AG04450 (cell line): ENCODE measurements at regions not wholly inside any gene's neighbourhood (a gene's known extent, or its start where the extent isn't known, plus 50 kb on each side); places are given as distances from the start of the nearest gene placed in this dataset.

Source experiments
- CTCF ChIA-PET: fragments of 300-600, 350-600 bp; formaldehyde crosslinking; extraction: SDS; loops from one replicate; lab custom pipeline; 2022; ENCODE audit warnings: antibody characterized with exemption, inconsistent platforms; lab: Charles Lee
- POLR2A ChIA-PET: fragments of 350-600 bp; formaldehyde crosslinking; extraction: SDS; loops from one replicate; lab custom pipeline; 2021; ENCODE audit warnings: antibody characterized with exemption, inconsistent platforms; lab: Yijun Ruan, JAX
- DNase-seq: peaks from one replicate; pipeline ENCODE4 v3.0.0-alpha.2; 2011; ENCODE audit warnings: low read depth, low spot score
- H3K27ac ChIP-seq: one replicate; pipeline ENCODE4 v1.5.1; 2012; ENCODE audit warnings: low read depth, low read length, control low read depth
- H3K27me3 ChIP-seq: one replicate; pipeline ENCODE4 v1.6.0; 2012; ENCODE audit warnings: low read length; ENCODE audit not compliant: control insufficient read depth, insufficient read depth
- H3K4me3 ChIP-seq: 2 replicates; pipeline ENCODE4 v1.5.1; 2011; ENCODE audit warnings: mild to moderate bottlenecking, low read depth, low read length, control low read depth
- H3K9me3 ChIP-seq: 2 replicates; pipeline ENCODE4 v1.5.1; 2012; ENCODE audit warnings: low read length; ENCODE audit not compliant: control insufficient read depth, insufficient read depth
- TF ChIP-seq, protein P1 (sequence below): IDR thresholded peaks from 2 replicates; pipeline ENCODE4 v1.5.1; 2011; ENCODE audit warnings: low read depth, low read length, control low read depth, inconsistent platforms

DNA sequence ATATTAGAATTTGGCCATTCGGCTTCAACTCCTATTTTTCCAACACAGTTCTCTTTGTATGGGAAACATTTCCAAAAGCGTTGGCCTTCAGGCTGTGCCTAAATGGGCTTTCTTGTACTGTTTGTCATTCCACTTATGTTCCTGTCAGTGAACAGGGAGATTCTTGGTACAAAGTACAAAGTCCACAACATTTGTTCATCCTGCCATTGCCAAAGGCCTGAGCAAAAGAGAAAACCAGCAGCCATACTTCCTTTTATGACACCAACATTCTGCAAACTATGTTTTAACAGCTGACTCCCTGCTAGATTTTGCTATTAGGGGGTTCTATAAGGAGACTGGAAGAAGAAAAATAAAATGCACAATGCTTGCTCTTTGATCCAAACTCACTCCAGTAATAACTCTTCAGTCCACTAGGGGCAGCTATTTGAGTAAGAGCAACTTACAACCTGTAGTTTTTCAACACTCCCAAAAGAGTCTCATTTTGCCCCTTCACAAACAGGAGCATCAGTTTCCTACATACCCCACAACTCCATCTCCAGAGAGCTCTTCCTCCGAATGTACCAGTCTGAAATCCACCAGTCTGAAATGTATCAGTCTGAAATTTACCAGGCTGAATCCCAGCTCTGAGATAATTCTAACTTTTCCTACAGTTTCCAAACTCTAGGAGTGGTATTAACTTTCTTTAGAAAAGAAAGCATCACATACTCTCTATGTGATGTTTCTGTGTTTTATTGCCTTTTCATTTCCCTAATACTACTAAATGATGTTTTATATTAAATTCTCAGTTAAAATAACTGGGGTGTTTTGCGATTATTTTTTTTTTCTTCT is 693.8 kb downstream of the DNAH5 start:
- TF ChIP-seq, protein P1, sequence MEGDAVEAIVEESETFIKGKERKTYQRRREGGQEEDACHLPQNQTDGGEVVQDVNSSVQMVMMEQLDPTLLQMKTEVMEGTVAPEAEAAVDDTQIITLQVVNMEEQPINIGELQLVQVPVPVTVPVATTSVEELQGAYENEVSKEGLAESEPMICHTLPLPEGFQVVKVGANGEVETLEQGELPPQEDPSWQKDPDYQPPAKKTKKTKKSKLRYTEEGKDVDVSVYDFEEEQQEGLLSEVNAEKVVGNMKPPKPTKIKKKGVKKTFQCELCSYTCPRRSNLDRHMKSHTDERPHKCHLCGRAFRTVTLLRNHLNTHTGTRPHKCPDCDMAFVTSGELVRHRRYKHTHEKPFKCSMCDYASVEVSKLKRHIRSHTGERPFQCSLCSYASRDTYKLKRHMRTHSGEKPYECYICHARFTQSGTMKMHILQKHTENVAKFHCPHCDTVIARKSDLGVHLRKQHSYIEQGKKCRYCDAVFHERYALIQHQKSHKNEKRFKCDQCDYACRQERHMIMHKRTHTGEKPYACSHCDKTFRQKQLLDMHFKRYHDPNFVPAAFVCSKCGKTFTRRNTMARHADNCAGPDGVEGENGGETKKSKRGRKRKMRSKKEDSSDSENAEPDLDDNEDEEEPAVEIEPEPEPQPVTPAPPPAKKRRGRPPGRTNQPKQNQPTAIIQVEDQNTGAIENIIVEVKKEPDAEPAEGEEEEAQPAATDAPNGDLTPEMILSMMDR, result peak; percentile 38
- no peak for DNase-seq
- no peak overlapping the region for H3K4me3 ChIP-seq
- ChIA-PET CTCF (interaction anchor here (0.6 to 1.5 kb wide), 2 partner anchors 22 to 80 kb away, joined by 3 read pairs; no protein-coding TSS in a partner anchor), POLR2A (no interaction called here)
- no peak overlapping the region for H3K27ac ChIP-seq
- peaks cover 5% of the 10 kb centered on the region; the same call in 1 of the 2 replicates for H3K9me3 ChIP-seq
- H3K27me3 ChIP-seq, result no peaks in the 10 kb centered on the region

GRCh38 chr5:13249854-13250253 is 694.6 kb downstream of the DNAH5 start:
- peaks cover 5% of the 10 kb centered on the region; the same call in 1 of the 2 replicates for H3K9me3 ChIP-seq
- no peak for DNase-seq
- ChIA-PET CTCF (no interaction called here), POLR2A (no interaction called here)
- no peak overlapping the region for H3K27ac ChIP-seq
- H3K4me3 ChIP-seq, result no peak overlapping the region
- TF ChIP-seq, protein P1, result no peak
- H3K27me3 ChIP-seq, result no peaks in the 10 kb centered on the region

- no peak for DNase-seq
- POLR2A ChIA-PET, result no interaction called here
- Histone ChIP-seq H3K4me3 (no peak overlapping the region), H3K9me3 (peaks cover 12% of the 10 kb centered on the region), H3K27me3 (no peaks in the 10 kb centered on the region), H3K27ac (no peak overlapping the region)
- TF ChIP-seq, protein P1, result no peak
- CTCF ChIA-PET, result interaction anchor here (0.5 kb wide), 1 partner anchor 231 kb away, joined by 3 read pairs; no protein-coding TSS in a partner anchor
Measured at GRCh38 chr5:13248253-13248652, 696.2 kb downstream of the DNAH5 start.

DNA sequence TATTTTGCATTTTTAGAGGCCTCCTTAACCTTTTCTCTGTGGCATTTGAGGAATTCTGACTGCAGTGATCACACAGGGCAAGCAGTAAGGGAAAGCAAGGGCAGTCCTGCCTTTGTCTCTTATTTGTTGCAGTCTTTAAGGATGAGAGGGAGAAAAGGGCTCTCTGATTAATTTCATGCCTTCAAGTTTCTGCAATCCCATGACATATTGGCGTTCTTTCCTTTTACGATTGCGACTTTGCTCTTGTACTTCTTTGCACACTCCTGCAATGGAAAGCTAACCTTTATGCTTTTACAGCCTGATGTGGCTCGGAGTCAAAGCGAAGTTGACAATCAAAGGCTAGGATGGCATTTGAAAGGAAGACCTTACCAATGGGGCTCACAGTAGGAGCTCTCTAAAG is 698.4 kb downstream of the DNAH5 start:
- H3K27ac ChIP-seq, result no peak overlapping the region
- no peaks in the 10 kb centered on the region for H3K27me3 ChIP-seq
- TF ChIP-seq, protein P1, result no peak
- DNase-seq, result no peak
- POLR2A ChIA-PET, result no interaction called here
- CTCF ChIA-PET, result no interaction called here
- H3K4me3 ChIP-seq, result no peak overlapping the region
- peaks cover 9% of the 10 kb centered on the region for H3K9me3 ChIP-seq

DNA sequence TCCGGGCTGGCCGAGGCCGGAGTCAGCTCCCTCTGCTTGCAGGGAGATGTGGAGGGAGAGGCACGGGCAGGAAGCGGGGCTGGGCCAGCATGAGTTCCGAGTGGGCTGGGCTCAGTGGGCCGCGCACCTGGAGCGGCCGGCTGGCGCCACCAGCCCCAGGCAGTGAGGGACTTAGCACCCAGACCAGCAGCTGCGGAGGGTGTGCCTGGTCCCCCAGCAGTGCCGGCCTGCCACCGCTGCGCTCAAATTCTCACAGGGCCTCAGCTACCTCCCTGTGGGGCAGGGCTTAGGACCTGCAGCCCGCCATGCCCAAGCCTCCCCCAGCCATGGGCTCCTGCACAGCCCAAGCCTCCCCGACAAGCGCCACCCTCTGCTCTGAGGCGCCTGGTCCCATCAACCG is 700.3 kb downstream of the DNAH5 start:
- Histone ChIP-seq H3K27ac (no peak overlapping the region), H3K9me3 (peaks cover 9% of the 10 kb centered on the region), H3K27me3 (no peaks in the 10 kb centered on the region), H3K4me3 (no peak overlapping the region)
- TF ChIP-seq, protein P1, result no peak
- POLR2A ChIA-PET, result no interaction called here
- CTCF ChIA-PET, result no interaction called here
- no peak for DNase-seq
